RWPE1 (cell line): ENCODE measurements at regions not wholly inside any gene's neighbourhood (a gene's known extent, or its start where the extent isn't known, plus 50 kb on each side); places are given as distances from the start of the nearest gene placed in this dataset.

Source experiments
- CTCF ChIA-PET: fragments of 350-600 bp; sonication (Branson Sonifier 250); formaldehyde crosslinking; extraction: SDS; loops from one replicate; lab custom pipeline; 2021; lab: Yijun Ruan, JAX
- POLR2A ChIA-PET: fragments of 400-600 bp; formaldehyde crosslinking; extraction: SDS; loops from one replicate; lab custom pipeline; 2020; ENCODE audit warnings: antibody characterized with exemption; ENCODE audit not compliant: low non-redundant PET; lab: Yijun Ruan, JAX
- DNase-seq: peaks from one replicate; pipeline ENCODE4 v3.0.0; 2012; ENCODE audit warnings: low spot score
- H3K27ac ChIP-seq: fragments of 450-650 bp; 2 replicates; pipeline ENCODE4 v1.5.1; 2017
- TF ChIP-seq, protein P1 (sequence below): fragments of 450-650 bp; conservative IDR thresholded peaks from 2 replicates; pipeline ENCODE4 v1.5.1; 2017; ENCODE audit warnings: low read depth, mild to moderate bottlenecking

DNA sequence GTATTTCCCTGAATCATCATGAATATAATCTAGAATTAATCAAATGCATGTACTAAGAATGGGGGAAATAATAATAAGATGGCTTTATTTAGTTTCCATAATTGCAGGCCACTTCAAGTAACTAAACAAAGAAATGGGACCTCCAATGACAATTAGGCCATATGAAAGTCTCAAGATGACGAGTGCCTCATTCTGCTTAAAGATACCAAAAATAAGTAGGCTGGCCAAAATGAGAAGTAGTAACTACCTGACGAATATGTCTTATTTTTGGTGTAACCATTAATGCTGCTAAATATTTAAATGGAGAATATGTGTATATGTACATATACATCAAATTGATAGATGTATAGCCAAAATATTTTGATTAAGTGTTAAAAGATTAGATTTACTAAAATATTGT is 932.6 kb downstream of the EPHA3 start:
- H3K27ac ChIP-seq: no peak overlapping the region
- CTCF ChIA-PET: no interaction called here
- POLR2A ChIA-PET: no interaction called here
- DNase-seq: no peak
- TF ChIP-seq, protein P1, sequence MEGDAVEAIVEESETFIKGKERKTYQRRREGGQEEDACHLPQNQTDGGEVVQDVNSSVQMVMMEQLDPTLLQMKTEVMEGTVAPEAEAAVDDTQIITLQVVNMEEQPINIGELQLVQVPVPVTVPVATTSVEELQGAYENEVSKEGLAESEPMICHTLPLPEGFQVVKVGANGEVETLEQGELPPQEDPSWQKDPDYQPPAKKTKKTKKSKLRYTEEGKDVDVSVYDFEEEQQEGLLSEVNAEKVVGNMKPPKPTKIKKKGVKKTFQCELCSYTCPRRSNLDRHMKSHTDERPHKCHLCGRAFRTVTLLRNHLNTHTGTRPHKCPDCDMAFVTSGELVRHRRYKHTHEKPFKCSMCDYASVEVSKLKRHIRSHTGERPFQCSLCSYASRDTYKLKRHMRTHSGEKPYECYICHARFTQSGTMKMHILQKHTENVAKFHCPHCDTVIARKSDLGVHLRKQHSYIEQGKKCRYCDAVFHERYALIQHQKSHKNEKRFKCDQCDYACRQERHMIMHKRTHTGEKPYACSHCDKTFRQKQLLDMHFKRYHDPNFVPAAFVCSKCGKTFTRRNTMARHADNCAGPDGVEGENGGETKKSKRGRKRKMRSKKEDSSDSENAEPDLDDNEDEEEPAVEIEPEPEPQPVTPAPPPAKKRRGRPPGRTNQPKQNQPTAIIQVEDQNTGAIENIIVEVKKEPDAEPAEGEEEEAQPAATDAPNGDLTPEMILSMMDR: no peak

DNA sequence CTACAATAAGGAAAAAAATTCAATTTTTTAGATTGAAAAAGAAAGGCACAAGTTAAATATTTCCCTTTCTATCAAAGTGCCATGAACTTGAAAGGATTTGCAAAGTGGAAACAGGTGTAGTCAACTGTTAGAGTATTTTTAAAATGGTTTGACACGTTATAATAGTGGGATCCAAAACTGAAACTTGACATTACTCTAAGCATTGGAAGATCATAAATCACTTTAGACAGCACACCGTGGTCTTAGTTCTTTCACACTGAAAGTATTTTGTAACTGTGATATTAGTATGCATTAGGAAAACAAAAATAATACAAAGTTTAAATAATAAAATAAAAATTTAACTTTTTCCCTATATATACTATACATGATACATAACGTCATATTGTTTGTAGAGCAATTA is 933.1 kb downstream of the EPHA3 start:
- ChIA-PET CTCF (no interaction called here), POLR2A (no interaction called here)
- H3K27ac ChIP-seq: no peak overlapping the region
- no peak for DNase-seq
- TF ChIP-seq, protein P1: no peak

DNA sequence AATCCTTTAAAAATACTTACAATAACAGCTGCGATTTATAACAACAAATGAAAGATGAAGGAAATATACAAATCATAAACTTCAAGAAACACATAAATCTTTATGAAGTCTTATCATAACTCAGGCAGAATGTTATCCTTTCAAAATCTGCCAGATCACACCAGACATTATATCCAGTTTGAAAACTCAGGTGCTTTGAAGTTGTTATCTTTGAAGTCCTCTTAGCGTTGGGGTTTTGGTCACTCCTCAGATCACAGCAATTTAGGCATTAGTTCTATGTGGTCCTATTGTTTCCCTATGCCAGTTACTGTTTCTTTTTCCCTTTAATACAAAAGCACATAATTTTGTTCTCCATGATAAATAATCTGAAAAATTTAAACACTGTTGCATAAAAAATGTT is 934.6 kb downstream of the EPHA3 start:
- ChIA-PET POLR2A (no interaction called here), CTCF (no interaction called here)
- DNase-seq: no peak
- H3K27ac ChIP-seq: no peak overlapping the region
- TF ChIP-seq, protein P1: no peak

DNA sequence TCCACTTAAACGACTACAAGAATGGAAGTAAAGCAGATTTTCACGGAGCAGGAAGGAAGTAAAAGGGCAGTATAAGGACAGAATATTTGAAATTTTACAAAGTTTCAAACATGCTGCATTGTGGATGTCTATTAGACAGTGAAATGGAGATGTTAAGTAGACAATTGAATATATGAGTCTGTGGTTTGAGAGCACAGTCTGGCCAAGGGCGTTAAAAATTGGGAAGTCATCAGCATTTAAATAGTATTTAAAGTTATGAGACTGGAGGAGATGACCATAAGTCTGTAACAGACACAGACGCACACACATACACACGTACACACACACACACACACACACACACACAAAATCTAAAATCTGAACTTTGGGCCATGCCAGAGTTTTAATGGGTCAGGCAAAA is 935.9 kb downstream of the EPHA3 start:
- ChIA-PET POLR2A (no interaction called here), CTCF (no interaction called here)
- DNase-seq: no peak

DNA sequence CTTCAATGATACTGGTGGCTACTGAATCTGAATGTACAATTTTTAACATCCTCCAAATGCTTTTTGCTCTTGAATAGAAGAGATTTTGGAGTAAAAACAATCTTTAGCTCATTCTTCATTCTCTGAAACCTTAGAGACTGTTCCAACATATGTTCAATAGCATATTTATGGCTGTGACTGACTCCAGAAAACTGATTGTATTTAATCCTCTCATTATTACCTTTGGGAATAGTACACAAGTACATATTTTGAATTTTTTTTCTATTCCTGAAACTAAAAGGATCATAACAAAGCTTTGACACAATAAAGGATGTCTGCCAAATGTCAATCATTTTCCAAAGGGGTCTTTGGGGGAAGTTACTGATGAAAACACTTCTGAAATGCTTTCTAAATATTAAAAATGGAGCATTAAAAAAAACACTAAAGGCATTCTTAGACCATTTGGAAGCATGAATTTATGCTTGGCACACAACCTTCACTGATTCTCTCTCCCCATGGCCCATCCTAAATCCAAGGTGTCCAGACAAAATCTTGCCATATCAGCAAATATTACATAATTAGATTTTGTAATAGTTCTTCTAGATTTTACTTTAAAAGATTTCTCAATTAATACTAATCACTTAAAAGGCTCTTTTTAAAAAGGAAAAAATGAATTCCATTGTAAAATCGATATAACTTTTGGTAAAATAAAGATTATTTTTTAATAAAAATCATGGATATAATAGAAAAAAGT is 936.8 kb downstream of the EPHA3 start:
- TF ChIP-seq, protein P1: no peak
- ChIA-PET POLR2A (no interaction called here), CTCF (no interaction called here)
- no peak overlapping the region for H3K27ac ChIP-seq
- no peak for DNase-seq

More for the DNA sequence above, 935.9 kb downstream of the EPHA3 start:
- no peak overlapping the region for H3K27ac ChIP-seq
- TF ChIP-seq, protein P1: no peak

DNA sequence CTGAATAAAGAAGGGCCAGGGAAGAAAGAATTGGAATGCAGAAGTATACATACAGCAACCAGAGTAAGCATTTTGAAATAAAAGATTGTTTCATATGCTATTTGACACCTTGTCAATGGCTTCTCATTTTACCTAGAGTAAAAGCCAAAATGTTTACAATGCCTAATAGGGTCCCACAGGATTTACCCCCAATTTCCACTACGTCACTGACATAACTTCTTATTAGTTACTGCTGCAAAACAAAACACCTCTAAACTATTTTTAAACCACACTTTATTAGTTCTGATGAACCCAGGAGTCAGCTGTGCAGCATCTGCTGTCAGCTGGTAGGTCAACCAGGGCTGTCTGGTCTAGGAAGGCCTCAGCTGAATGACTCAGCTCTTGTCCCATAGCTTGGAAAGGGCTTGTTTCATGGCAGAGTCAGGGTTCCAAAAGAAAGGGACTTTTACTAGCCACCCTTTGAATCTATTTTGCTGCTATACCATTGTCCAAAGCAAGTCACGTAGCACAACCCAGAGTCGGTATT is 945.1 kb downstream of the EPHA3 start:
- CTCF ChIA-PET: no interaction called here
- POLR2A ChIA-PET: no interaction called here
- H3K27ac ChIP-seq: no peak overlapping the region
- TF ChIP-seq, protein P1: no peak
- no peak for DNase-seq
